ENCODE measurements at regions not wholly inside any gene's neighbourhood (a gene's known extent, or its start where the extent isn't known, plus 50 kb on each side); places are given as distances from the start of the nearest gene placed in this dataset.

DNA sequence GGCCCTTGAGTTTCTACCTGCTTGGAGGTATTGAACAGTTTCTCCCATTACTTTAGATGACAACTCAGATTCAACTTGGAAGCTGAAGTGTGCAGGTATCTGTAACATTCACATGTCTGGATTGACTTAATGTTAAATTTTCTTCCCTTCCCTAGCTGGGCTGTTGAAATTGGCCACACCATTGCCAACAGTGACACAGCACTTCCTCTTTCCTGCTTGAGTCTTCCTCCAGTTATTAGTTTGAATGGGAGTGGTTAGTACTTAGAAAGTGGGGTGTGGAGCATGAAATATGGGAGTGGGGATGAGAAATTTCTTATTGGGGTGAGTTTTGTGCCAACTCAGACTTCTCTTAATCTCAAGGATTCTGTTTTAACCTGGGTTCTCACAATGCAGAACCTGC, 454.9 kb downstream of the KCNJ2 start:
- no peaks in the 10 kb centered on the region for H3K9me3 ChIP-seq
- H3K4me3 ChIP-seq = no peak overlapping the region
- FAIRE-seq (no peak), ATAC-seq (no peak), DNase-seq (ENCODE audit: low read depth in 1 of 2, low spot score in 1 of 2) (no peak)
- no peaks in the 10 kb centered on the region for H3K4me1 ChIP-seq
- TF ChIP-seq FOSL2 (IDR thresholded peaks at IDR 0.05) = no peak
- no peak for TF ChIP-seq FOSL2 (CRISPR knock-in tag; IDR thresholded peaks at IDR 0.05)
- no peak for TF ChIP-seq CBX8 (IDR thresholded peaks at IDR 0.05)
- no peak for TF ChIP-seq TFCP2L1 (CRISPR knock-in tag; IDR thresholded peaks at IDR 0.05)
- TF ChIP-seq, protein P1, sequence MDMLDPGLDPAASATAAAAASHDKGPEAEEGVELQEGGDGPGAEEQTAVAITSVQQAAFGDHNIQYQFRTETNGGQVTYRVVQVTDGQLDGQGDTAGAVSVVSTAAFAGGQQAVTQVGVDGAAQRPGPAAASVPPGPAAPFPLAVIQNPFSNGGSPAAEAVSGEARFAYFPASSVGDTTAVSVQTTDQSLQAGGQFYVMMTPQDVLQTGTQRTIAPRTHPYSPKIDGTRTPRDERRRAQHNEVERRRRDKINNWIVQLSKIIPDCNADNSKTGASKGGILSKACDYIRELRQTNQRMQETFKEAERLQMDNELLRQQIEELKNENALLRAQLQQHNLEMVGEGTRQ (IDR thresholded peaks at IDR 0.05) = no peak
- TF ChIP-seq JUNB (IDR thresholded peaks at IDR 0.05) = no peak
- no peak for TF ChIP-seq EP300 (IDR thresholded peaks at IDR 0.05)
- no peak for TF ChIP-seq KDM1A (IDR thresholded peaks at IDR 0.05; ENCODE audit: low read depth)
- no peak for TF ChIP-seq CHD4 (IDR thresholded peaks at IDR 0.05; ENCODE audit: borderline replicate concordance)
- no peak for TF ChIP-seq GATA3 (IDR thresholded peaks at IDR 0.05; ENCODE audit: borderline replicate concordance)
- no peak for TF ChIP-seq HOXB5 (CRISPR knock-in tag; IDR thresholded peaks at IDR 0.05)
- TF ChIP-seq EHMT2 (IDR thresholded peaks at IDR 0.05; ENCODE audit: low read depth) = no peak
- CTCF ChIA-PET = interaction anchor here (1.1 to 6.6 kb wide), 4 partner anchors 50 to 1098 kb away, joined by 3 to 44 read pairs (median 7); no protein-coding TSS in a partner anchor
- POLR2A ChIA-PET = no interaction called here
- H3K27ac ChIP-seq = no peak overlapping the region
- H3K4me2 ChIP-seq = no peak overlapping the region

DNA sequence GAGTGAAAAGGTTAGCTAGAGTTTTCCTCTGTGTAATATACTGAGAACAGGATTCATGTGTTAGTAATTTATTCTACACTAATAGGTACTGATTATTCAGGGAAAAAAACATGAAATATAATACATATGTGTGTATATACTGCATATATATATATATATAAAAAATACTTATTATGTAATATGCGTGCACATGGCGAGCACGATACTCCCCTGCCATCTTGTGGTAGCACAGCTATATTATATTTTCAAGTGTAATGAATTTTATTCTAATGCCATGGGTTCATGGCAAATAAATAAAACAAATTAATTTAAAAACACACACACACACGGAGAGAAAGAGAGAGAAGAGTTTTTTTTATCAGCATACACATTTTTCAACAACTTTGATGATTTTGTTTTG, 460.6 kb downstream of the KCNJ2 start:
- no peak for FAIRE-seq
- ChIA-PET CTCF (interaction anchor here (0.6 to 2.4 kb wide), 26 partner anchors 9 to 1912 kb away, joined by 3 to 35 read pairs (median 3); no protein-coding TSS in a partner anchor), POLR2A (interaction anchor here (1.1 kb wide), 1 partner anchor 1104 kb away, joined by 3 read pairs; no protein-coding TSS in a partner anchor)
- peak; percentile 24 to 27 for DNase-seq (ENCODE audit: low read depth in 1 of 2, low spot score in 1 of 2)
- H3K4me1 ChIP-seq = no peaks in the 10 kb centered on the region
- no peak overlapping the region for H3K4me3 ChIP-seq
- TF ChIP-seq FOXS1 (CRISPR knock-in tag; IDR thresholded peaks at IDR 0.05) (no peak), SMC3 (IDR thresholded peaks at IDR 0.05) (peak; percentile 66), NPAS2 (CRISPR knock-in tag; IDR thresholded peaks at IDR 0.05; ENCODE audit: borderline replicate concordance) (no peak), CBX8 (IDR thresholded peaks at IDR 0.05) (no peak), FOSL2 (IDR thresholded peaks at IDR 0.05) (no peak), FOSL2 (CRISPR knock-in tag; IDR thresholded peaks at IDR 0.05) (no peak), MAFK (IDR thresholded peaks at IDR 0.05; ENCODE audit: partially characterized antibody) (no peak), JUN (IDR thresholded peaks at IDR 0.05) (no peak), RAD21 (conservative IDR thresholded peaks at IDR 0.05 in 1 of 2, IDR thresholded peaks at IDR 0.05 in 1 of 2) (peak; percentile 66 to 84), HDAC2 (IDR thresholded peaks at IDR 0.05) (no peak), RCOR1 (IDR thresholded peaks at IDR 0.05; ENCODE audit: low read depth, low read length) (no peak)
- TF ChIP-seq, protein P2, sequence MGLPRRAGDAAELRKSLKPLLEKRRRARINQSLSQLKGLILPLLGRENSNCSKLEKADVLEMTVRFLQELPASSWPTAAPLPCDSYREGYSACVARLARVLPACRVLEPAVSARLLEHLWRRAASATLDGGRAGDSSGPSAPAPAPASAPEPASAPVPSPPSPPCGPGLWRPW (IDR thresholded peaks at IDR 0.05) = no peak
- TF ChIP-seq, protein P3, sequence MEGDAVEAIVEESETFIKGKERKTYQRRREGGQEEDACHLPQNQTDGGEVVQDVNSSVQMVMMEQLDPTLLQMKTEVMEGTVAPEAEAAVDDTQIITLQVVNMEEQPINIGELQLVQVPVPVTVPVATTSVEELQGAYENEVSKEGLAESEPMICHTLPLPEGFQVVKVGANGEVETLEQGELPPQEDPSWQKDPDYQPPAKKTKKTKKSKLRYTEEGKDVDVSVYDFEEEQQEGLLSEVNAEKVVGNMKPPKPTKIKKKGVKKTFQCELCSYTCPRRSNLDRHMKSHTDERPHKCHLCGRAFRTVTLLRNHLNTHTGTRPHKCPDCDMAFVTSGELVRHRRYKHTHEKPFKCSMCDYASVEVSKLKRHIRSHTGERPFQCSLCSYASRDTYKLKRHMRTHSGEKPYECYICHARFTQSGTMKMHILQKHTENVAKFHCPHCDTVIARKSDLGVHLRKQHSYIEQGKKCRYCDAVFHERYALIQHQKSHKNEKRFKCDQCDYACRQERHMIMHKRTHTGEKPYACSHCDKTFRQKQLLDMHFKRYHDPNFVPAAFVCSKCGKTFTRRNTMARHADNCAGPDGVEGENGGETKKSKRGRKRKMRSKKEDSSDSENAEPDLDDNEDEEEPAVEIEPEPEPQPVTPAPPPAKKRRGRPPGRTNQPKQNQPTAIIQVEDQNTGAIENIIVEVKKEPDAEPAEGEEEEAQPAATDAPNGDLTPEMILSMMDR (IDR thresholded peaks at IDR 0.05) = peak; percentile 78
- TF ChIP-seq, protein P4, sequence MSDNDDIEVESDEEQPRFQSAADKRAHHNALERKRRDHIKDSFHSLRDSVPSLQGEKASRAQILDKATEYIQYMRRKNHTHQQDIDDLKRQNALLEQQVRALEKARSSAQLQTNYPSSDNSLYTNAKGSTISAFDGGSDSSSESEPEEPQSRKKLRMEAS (IDR thresholded peaks at IDR 0.05) = no peak
- TF ChIP-seq, protein P5, sequence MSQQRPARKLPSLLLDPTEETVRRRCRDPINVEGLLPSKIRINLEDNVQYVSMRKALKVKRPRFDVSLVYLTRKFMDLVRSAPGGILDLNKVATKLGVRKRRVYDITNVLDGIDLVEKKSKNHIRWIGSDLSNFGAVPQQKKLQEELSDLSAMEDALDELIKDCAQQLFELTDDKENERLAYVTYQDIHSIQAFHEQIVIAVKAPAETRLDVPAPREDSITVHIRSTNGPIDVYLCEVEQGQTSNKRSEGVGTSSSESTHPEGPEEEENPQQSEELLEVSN (IDR thresholded peaks at IDR 0.05; ENCODE audit: borderline replicate concordance, low read depth) = no peak
- TF ChIP-seq, protein P6, sequence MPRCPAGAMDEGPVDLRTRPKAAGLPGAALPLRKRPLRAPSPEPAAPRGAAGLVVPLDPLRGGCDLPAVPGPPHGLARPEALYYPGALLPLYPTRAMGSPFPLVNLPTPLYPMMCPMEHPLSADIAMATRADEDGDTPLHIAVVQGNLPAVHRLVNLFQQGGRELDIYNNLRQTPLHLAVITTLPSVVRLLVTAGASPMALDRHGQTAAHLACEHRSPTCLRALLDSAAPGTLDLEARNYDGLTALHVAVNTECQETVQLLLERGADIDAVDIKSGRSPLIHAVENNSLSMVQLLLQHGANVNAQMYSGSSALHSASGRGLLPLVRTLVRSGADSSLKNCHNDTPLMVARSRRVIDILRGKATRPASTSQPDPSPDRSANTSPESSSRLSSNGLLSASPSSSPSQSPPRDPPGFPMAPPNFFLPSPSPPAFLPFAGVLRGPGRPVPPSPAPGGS (IDR thresholded peaks at IDR 0.05) = no peak
- TF ChIP-seq, protein P7, sequence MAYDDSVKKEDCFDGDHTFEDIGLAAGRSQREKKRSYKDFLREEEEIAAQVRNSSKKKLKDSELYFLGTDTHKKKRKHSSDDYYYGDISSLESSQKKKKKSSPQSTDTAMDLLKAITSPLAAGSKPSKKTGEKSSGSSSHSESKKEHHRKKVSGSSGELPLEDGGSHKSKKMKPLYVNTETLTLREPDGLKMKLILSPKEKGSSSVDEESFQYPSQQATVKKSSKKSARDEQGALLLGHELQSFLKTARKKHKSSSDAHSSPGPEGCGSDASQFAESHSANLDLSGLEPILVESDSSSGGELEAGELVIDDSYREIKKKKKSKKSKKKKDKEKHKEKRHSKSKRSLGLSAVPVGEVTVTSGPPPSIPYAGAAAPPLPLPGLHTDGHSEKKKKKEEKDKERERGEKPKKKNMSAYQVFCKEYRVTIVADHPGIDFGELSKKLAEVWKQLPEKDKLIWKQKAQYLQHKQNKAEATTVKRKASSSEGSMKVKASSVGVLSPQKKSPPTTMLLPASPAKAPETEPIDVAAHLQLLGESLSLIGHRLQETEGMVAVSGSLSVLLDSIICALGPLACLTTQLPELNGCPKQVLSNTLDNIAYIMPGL (CRISPR knock-in tag; IDR thresholded peaks at IDR 0.05; ENCODE audit: borderline replicate concordance) = no peak
- H3K27ac ChIP-seq = no peak overlapping the region
- no peaks in the 10 kb centered on the region for H3K9me3 ChIP-seq
- H3K4me2 ChIP-seq = no peak overlapping the region
- under 1% methylated on average over 4 of the region's 4 CpGs for WGBS (ENCODE audit: missing lambda C conversion rate)
- no peak for ATAC-seq
